ENCODE measurements at regions not wholly inside any gene's neighbourhood (a gene's known extent, or its start where the extent isn't known, plus 50 kb on each side); places are given as distances from the start of the nearest gene placed in this dataset.

- Histone ChIP-seq H3K27me3 (no peaks in the 10 kb centered on the region), H3K9me3 (no peaks in the 10 kb centered on the region), H3K4me1 (peaks cover 0 to 26% (median 0%) of the 10 kb centered on the region in 12 donors), H3K27ac (no peak overlapping the region), H3K36me3 (no peaks in the 10 kb centered on the region), H3K4me3 (no peak overlapping the region)
- intact Hi-C loops (cut with DNase I), result loop anchor here in 3 of 10 donors (5.0 to 10.0 kb wide), 2 partner anchors 1224 to 1246 kb away; no protein-coding TSS in a partner anchor
- peak in 1 of 4 donors; percentile 45 for ATAC-seq
- TF ChIP-seq POLR2A (IDR thresholded peaks at IDR 0.05), result no peak
- peak; percentile 28 to 65 (median 48) for TF ChIP-seq CTCF (IDR thresholded peaks at IDR 0.05)
- no peak for DNase-seq
- WGBS, 4 donors, result 28 to 36% (median 31%) methylated on average over 8 of the region's 8 CpGs
These were observed 94.4 kb upstream of the PLEKHG7 start for GRCh38 chr12:92608151-92609091.

DNA sequence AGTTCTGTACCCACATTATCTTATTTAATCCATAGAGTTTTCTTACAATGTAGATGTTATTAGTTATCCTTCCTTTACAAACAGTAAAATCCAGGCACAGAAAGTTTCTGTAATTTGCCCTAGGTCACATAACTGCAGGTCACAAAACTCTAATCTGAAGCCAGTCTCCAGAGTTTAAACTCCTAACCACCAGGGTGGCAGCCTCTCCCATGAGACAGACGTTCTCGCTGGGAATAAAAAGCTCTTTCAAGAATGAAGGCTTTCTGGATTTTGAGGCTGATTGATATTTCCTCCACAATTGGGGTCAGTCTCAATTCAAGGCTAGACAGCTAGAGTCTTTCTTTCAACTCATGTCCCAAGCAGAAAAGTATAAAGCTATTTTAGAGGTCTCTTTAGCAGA, 95.8 kb upstream of the PLEKHG7 start:
- WGBS, 4 donors, result 83 to 92% (median 88%) methylated on average over 2 of the region's 2 CpGs
- intact Hi-C loops (cut with DNase I), result loop anchor here in 3 of 10 donors (5.0 to 10.0 kb wide), 2 partner anchors 1222 to 1245 kb away; no protein-coding TSS in a partner anchor
- no peak overlapping the region for H3K27ac ChIP-seq
- H3K27me3 ChIP-seq, result no peaks in the 10 kb centered on the region
- peaks cover 0 to 26% (median 0%) of the 10 kb centered on the region in 12 donors for H3K4me1 ChIP-seq
- no peaks in the 10 kb centered on the region for H3K9me3 ChIP-seq
- no peaks in the 10 kb centered on the region for H3K36me3 ChIP-seq
- ATAC-seq (no peak), DNase-seq (no peak)
- no peak overlapping the region for H3K4me3 ChIP-seq
- TF ChIP-seq CTCF (IDR thresholded peaks at IDR 0.05) (no peak), POLR2A (IDR thresholded peaks at IDR 0.05) (no peak)

GRCh38 chr12:92605621-92606170, 97.1 kb upstream of the PLEKHG7 start:
- Histone ChIP-seq H3K36me3 (no peaks in the 10 kb centered on the region), H3K4me1 (peaks cover 0 to 26% (median 0%) of the 10 kb centered on the region in 12 donors), H3K27me3 (no peaks in the 10 kb centered on the region), H3K9me3 (peaks cover 0 to 1% (median 0%) of the 10 kb centered on the region in 12 donors), H3K4me3 (no peak overlapping the region), H3K27ac (peak overlapping the region in 1 of 12 donors; percentile 64)
- TF ChIP-seq POLR2A (IDR thresholded peaks at IDR 0.05), result no peak
- no peak for TF ChIP-seq CTCF (IDR thresholded peaks at IDR 0.05)
- 61 to 96% (median 64%) methylated on average over 3 of the region's 3 CpGs for WGBS, 4 donors
- no peak for ATAC-seq
- no peak for DNase-seq
- intact Hi-C loops (cut with DNase I), result loop anchor here in 3 of 10 donors (5.0 to 10.0 kb wide), 2 partner anchors 1221 to 1243 kb away; no protein-coding TSS in a partner anchor

DNA sequence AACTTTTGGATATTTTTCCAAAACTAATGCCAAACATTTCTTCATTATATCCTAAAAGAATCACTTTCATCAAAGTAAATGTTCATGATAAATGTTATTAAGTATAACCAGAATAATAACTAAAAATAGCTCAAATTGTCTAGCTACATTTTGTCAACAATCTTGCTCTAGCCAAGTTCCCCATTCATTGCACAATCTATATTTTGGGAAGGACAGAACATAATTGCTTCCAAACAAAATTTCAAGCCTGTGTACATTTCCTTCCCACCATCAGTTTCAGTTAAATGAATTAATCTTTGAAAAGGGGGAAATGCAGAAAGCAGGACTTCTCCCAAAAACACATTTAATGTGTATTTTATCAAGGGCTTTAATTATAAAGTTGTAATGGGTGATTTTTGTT, 98.0 kb upstream of the PLEKHG7 start:
- Histone ChIP-seq H3K4me3 (no peak overlapping the region), H3K36me3 (no peaks in the 10 kb centered on the region), H3K27ac (peak overlapping the region in 1 of 12 donors; percentile 64), H3K9me3 (peaks cover 0 to 9% (median 0%) of the 10 kb centered on the region in 12 donors), H3K4me1 (peaks cover 0 to 26% (median 0%) of the 10 kb centered on the region in 12 donors), H3K27me3 (no peaks in the 10 kb centered on the region)
- no peak for TF ChIP-seq CTCF (IDR thresholded peaks at IDR 0.05)
- no peak for TF ChIP-seq POLR2A (IDR thresholded peaks at IDR 0.05)
- intact Hi-C loops (cut with DNase I), result loop anchor here in 3 of 10 donors (5.0 to 10.0 kb wide), 2 partner anchors 1220 to 1242 kb away; no protein-coding TSS in a partner anchor
- no peak for DNase-seq
- ATAC-seq, result no peak

Data from heart left ventricle (tissue), 16 donors.